Epithelial cell of esophagus (primary cell): ENCODE measurements at regions not wholly inside any gene's neighbourhood (a gene's known extent, or its start where the extent isn't known, plus 50 kb on each side); places are given as distances from the start of the nearest gene placed in this dataset.

Experiments used
- DNase-seq: peaks from one replicate; pipeline ENCODE4 v3.0.0; 2010; ENCODE audit warnings: low read depth
- H3K4me3 ChIP-seq: 2 replicates; pipeline ENCODE4 v1.5.1; 2011; ENCODE audit warnings: mild to moderate bottlenecking, low read length, control low read depth
- TF ChIP-seq, protein P1 (sequence below): IDR thresholded peaks from 2 replicates; pipeline ENCODE4 v1.5.1; 2011; ENCODE audit warnings: low read depth, mild to moderate bottlenecking, low read length, control low read depth, inconsistent platforms; ENCODE audit not compliant: insufficient read depth; ENCODE audit errors: missing control alignments

DNA sequence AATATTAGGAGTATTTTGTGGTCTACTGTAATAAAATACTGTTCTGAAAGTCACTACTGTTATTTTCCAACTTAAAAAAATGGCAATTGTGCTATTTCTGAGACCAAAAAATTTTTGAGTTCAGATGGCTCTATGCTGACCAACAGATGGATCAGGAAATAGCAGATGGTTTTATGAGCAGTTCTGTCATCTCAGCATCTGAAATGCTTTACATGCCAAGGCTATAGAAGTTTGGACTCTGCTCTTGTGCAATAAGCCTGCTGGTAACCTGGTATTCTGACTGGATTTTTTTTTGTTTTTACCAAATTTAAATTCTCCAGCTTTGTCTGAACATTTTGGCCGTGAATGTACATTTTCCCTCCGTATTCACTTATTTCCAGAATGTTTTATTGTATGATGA is 1127.5 kb downstream of the GRIK2 start:
- TF ChIP-seq, protein P1, sequence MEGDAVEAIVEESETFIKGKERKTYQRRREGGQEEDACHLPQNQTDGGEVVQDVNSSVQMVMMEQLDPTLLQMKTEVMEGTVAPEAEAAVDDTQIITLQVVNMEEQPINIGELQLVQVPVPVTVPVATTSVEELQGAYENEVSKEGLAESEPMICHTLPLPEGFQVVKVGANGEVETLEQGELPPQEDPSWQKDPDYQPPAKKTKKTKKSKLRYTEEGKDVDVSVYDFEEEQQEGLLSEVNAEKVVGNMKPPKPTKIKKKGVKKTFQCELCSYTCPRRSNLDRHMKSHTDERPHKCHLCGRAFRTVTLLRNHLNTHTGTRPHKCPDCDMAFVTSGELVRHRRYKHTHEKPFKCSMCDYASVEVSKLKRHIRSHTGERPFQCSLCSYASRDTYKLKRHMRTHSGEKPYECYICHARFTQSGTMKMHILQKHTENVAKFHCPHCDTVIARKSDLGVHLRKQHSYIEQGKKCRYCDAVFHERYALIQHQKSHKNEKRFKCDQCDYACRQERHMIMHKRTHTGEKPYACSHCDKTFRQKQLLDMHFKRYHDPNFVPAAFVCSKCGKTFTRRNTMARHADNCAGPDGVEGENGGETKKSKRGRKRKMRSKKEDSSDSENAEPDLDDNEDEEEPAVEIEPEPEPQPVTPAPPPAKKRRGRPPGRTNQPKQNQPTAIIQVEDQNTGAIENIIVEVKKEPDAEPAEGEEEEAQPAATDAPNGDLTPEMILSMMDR, result no peak
- no peak for DNase-seq
- no peak overlapping the region for H3K4me3 ChIP-seq

DNA sequence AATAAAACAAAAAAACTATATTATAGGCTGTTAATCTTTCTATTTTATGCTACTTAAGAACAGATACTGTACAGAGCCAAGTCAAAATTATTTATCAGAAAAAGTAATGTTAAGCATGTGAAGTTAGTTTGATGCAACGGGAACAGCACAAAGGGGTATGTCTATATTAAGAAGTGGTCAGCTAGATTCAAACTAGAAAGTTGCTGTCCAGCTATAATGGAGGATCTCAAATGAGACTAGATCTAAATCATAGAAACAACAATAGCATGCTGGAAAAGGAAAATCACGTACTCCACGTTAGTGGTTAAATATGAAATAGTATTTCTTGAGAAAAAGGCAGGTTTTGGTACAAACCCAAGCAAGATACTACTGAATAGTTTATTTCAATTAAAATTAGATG is 1124.0 kb downstream of the GRIK2 start:
- H3K4me3 ChIP-seq, result no peak overlapping the region
- DNase-seq, result no peak
- TF ChIP-seq, protein P1, result no peak

DNA sequence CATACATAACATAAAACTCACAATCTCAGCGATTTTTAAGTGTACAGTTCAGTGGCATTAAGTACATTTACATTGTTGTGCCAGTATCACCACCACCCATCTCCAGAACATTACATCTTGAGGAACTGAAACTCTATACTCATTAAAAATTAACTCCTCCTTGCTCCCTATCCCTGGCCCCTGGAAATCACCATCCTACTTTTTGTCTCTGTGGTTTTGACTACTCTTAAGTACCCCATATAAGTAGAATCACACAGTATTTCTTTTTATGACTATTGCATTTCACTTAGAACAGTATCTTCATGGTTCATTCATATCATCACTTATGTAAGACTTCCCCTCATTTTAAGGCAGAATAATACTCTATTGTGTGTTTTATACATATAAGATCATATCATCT is 1108.1 kb downstream of the GRIK2 start:
- TF ChIP-seq, protein P1, result no peak

DNA sequence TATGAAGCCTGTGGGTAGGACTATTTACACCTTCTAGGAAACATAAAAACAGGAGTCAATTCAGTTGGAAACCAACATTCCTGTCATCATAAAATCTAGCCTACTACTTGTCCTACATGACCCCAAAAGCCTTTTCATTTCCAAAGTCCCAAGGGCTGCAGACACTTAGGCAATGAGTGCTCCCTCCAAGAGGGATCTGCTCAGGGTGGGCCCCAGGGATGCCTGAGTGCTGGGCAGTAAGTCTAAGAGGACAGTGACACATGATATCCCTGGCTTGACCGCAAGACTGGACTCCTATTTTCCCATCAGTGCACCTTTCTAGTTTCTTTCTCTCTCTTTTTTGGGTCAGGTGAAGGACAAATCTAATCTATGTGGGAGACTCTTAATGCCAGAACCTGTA is 1101.3 kb downstream of the GRIK2 start:
- no peak overlapping the region for H3K4me3 ChIP-seq
- TF ChIP-seq, protein P1, result no peak
- no peak for DNase-seq

More for the DNA sequence above, 1108.1 kb downstream of the GRIK2 start:
- H3K4me3 ChIP-seq, result no peak overlapping the region
- DNase-seq, result no peak

DNA sequence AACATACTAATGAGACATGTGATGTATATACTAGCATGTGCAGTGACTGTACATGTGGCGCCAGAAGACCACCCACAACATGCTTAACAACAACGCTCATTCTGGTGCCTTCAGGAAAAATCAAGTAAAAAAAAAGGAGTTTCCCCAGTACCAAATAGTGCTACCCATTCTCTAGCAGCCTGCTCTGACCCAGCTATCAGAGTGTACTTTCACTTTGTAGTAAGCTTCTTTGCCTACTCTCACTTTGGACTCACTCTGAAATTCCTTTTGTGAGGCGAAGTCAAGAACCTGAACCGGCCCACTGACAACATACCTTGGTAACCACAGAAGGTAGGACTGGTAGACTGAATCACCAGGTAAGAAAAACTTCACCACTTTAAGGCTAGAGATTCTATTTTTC is 1100.0 kb downstream of the GRIK2 start:
- DNase-seq, result no peak
- TF ChIP-seq, protein P1, result no peak
- H3K4me3 ChIP-seq, result no peak overlapping the region

DNA sequence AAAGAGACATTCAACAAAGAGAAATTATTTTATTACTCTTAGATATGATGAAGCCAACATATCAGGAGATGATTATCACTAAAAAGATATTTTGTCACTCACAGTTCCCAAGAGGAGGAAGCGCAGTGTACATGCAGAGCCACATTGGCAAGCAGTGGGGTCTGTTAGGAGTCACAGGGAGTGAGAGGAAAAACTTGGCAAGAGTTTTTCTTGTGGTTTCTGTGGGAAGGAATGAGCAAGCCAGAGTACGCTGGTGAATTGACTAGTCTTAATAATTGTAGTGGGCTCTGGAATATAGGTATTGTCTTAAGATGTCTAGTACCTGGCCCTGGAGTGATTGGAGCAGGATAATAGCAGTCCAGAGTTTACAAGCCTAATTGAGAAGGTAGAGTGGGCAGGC is 1095.2 kb downstream of the GRIK2 start:
- DNase-seq, result peak; percentile 64
- TF ChIP-seq, protein P1, result no peak
- H3K4me3 ChIP-seq, result no peak overlapping the region

DNA sequence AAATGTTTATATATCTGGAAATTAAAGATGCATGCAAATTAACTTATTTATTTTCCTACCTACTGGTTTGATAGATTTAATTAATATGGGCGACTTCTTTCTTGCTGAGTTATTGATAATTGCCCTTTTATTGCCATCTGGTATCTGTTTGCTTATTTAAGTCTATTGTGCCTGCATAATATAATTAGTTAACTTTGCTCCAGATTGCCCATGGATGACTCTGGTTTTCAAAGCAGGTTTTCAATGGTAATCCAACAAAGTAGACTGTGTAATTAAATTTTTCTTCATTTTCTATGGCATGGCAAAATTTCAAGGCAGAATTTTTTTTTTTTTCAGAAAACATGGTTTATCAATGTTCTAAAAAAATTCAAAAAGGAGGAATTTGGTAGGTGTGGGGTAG is 1092.0 kb downstream of the GRIK2 start:
- TF ChIP-seq, protein P1, result no peak
- DNase-seq, result no peak
- no peak overlapping the region for H3K4me3 ChIP-seq
